ENCODE measurements at regions not wholly inside any gene's neighbourhood (a gene's known extent, or its start where the extent isn't known, plus 50 kb on each side); places are given as distances from the start of the nearest gene placed in this dataset.

DNA sequence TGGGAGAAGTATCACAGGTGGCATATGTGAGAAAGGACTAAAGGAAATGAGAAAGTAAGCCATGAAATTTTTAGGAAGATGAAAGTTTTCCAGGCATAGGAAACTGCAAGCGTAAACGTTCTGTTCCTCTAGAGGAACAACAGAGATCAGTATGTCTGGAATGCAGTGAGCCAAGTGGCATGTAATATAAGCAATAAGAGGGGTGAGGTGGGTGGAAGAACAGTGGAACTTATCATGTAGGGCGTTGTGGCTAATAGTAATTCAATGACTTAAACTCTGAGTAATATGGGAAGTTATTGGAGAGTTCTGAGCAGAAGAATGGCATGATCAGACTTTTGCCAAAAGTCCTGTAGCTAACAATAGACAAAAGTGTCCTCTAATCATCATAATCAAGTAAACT lies 902.9 kb downstream of the EPHA3 start:
- H3K27ac ChIP-seq (ENCODE audit: extremely low read depth, low read depth, low read length), result no peak overlapping the region
- ChIA-PET CTCF (interaction anchor here (0.6 kb wide), 1 partner anchor 669 kb away, joined by 5 read pairs; no protein-coding TSS in a partner anchor), POLR2A (no interaction called here)

DNA sequence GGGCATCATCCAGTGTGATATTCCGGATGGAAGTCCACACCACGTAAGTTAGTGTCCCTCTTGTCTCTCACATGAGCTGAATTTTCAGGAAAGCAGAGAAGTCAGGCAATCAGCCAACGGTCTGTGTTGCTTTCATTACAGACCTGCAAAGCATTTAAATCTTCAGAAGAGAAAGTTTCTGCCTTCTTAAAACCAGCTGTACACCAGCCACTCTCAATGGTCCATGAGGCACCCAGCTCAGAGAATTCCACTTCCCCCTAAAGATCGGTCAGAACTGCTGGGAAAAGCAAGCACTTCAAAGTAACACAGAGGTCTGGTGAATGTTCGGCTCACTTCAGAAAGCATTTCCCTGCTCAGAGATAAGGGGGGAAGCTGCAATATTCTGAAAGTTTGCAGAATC lies 903.7 kb downstream of the EPHA3 start:
- H3K4me1 ChIP-seq (ENCODE audit: control insufficient read depth, insufficient read depth, low read length), result no peaks in the 10 kb centered on the region
- no peak overlapping the region for H3K4me3 ChIP-seq (ENCODE audit: low read depth, low read length)
- H3K36me3 ChIP-seq (ENCODE audit: control insufficient read depth in 2 of 2, insufficient read depth in 1 of 2, low read length in 2 of 2), result no peaks in the 10 kb centered on the region
- TF ChIP-seq, protein P1, sequence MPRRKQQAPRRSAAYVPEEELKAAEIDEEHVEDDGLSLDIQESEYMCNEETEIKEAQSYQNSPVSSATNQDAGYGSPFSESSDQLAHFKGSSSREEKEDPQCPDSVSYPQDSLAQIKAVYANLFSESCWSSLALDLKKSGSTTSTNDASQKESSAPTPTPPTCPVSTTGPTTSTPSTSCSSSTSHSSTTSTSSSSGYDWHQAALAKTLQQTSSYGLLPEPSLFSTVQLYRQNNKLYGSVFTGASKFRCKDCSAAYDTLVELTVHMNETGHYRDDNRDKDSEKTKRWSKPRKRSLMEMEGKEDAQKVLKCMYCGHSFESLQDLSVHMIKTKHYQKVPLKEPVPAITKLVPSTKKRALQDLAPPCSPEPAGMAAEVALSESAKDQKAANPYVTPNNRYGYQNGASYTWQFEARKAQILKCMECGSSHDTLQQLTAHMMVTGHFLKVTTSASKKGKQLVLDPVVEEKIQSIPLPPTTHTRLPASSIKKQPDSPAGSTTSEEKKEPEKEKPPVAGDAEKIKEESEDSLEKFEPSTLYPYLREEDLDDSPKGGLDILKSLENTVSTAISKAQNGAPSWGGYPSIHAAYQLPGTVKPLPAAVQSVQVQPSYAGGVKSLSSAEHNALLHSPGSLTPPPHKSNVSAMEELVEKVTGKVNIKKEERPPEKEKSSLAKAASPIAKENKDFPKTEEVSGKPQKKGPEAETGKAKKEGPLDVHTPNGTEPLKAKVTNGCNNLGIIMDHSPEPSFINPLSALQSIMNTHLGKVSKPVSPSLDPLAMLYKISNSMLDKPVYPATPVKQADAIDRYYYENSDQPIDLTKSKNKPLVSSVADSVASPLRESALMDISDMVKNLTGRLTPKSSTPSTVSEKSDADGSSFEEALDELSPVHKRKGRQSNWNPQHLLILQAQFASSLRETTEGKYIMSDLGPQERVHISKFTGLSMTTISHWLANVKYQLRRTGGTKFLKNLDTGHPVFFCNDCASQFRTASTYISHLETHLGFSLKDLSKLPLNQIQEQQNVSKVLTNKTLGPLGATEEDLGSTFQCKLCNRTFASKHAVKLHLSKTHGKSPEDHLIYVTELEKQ (tag by site-specific recombination; IDR thresholded peaks at IDR 0.05; ENCODE audit: borderline replicate concordance), result no peak
- POLR2A ChIA-PET, result no interaction called here
- no peaks in the 10 kb centered on the region for H3K9me3 ChIP-seq (ENCODE audit: control insufficient read depth, insufficient read depth, low read depth, low read length)
- CTCF ChIA-PET, result no interaction called here
- no peak overlapping the region for H3K27ac ChIP-seq (ENCODE audit: extremely low read depth, low read depth, low read length)

More for the DNA sequence above, 902.9 kb downstream of the EPHA3 start:
- H3K4me1 ChIP-seq (ENCODE audit: control insufficient read depth, insufficient read depth, low read length), result no peaks in the 10 kb centered on the region
- TF ChIP-seq ZNF292 (tag by site-specific recombination; IDR thresholded peaks at IDR 0.05; ENCODE audit: borderline replicate concordance, low read depth), result no peak
- no peak overlapping the region for H3K4me3 ChIP-seq (ENCODE audit: low read depth, low read length)
- H3K36me3 ChIP-seq (ENCODE audit: control insufficient read depth in 2 of 2, insufficient read depth in 1 of 2, low read length in 2 of 2), result no peaks in the 10 kb centered on the region
- no peaks in the 10 kb centered on the region for H3K9me3 ChIP-seq (ENCODE audit: control insufficient read depth, insufficient read depth, low read depth, low read length)

DNA sequence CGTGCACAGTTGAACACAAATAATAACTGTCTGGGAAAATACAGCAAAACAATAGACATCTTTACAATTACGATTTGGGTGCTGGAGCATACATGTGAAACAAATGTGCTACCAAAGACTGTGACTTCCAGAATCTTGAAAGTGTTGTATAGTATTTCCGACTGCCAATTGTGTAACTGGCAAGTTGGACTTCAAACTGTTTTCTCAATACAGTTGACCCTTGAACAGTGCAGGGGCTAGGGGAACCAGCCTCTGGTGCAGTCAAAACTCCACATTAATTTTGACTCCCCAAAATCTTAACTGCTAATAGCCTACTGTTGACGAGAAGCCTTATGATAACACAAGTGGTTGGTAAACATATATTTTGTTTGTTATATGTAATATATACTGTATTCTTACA lies 904.2 kb downstream of the EPHA3 start:
- H3K4me1 ChIP-seq (ENCODE audit: control insufficient read depth, insufficient read depth, low read length), result no peaks in the 10 kb centered on the region
- no peak overlapping the region for H3K27ac ChIP-seq (ENCODE audit: extremely low read depth, low read depth, low read length)
- H3K9me3 ChIP-seq (ENCODE audit: control insufficient read depth, insufficient read depth, low read depth, low read length), result no peaks in the 10 kb centered on the region
- ChIA-PET POLR2A (no interaction called here), CTCF (no interaction called here)
- H3K4me3 ChIP-seq (ENCODE audit: low read depth, low read length), result no peak overlapping the region
- TF ChIP-seq ZNF610 (tag by site-specific recombination; IDR thresholded peaks at IDR 0.05; ENCODE audit: borderline replicate concordance) (no peak), ZNF555 (tag by site-specific recombination; conservative IDR thresholded peaks at IDR 0.05) (no peak), ZBTB1 (tag by site-specific recombination; IDR thresholded peaks at IDR 0.05) (no peak), ZNF785 (tag by site-specific recombination; IDR thresholded peaks at IDR 0.05) (no peak), ZNF184 (tag by site-specific recombination; IDR thresholded peaks at IDR 0.05) (no peak), WT1 (tag by site-specific recombination; IDR thresholded peaks at IDR 0.05) (no peak), HOXC10 (CRISPR knock-in tag; IDR thresholded peaks at IDR 0.05) (no peak), KLF8 (tag by site-specific recombination; IDR thresholded peaks at IDR 0.05) (no peak), ZNF175 (tag by site-specific recombination; IDR thresholded peaks at IDR 0.05) (no peak), ZNF664 (tag by site-specific recombination; IDR thresholded peaks at IDR 0.05) (no peak), ZNF239 (tag by site-specific recombination; IDR thresholded peaks at IDR 0.05) (no peak), ZNF138 (tag by site-specific recombination; IDR thresholded peaks at IDR 0.05; ENCODE audit: borderline replicate concordance) (no peak)
- TF ChIP-seq, protein P2, sequence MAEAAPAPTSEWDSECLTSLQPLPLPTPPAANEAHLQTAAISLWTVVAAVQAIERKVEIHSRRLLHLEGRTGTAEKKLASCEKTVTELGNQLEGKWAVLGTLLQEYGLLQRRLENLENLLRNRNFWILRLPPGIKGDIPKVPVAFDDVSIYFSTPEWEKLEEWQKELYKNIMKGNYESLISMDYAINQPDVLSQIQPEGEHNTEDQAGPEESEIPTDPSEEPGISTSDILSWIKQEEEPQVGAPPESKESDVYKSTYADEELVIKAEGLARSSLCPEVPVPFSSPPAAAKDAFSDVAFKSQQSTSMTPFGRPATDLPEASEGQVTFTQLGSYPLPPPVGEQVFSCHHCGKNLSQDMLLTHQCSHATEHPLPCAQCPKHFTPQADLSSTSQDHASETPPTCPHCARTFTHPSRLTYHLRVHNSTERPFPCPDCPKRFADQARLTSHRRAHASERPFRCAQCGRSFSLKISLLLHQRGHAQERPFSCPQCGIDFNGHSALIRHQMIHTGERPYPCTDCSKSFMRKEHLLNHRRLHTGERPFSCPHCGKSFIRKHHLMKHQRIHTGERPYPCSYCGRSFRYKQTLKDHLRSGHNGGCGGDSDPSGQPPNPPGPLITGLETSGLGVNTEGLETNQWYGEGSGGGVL (tag by site-specific recombination; IDR thresholded peaks at IDR 0.05), result no peak
- TF ChIP-seq, protein P3, sequence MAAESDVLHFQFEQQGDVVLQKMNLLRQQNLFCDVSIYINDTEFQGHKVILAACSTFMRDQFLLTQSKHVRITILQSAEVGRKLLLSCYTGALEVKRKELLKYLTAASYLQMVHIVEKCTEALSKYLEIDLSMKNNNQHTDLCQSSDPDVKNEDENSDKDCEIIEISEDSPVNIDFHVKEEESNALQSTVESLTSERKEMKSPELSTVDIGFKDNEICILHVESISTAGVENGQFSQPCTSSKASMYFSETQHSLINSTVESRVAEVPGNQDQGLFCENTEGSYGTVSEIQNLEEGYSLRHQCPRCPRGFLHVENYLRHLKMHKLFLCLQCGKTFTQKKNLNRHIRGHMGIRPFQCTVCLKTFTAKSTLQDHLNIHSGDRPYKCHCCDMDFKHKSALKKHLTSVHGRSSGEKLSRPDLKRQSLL (tag by site-specific recombination; IDR thresholded peaks at IDR 0.05), result no peak
- no peaks in the 10 kb centered on the region for H3K36me3 ChIP-seq (ENCODE audit: control insufficient read depth in 2 of 2, insufficient read depth in 1 of 2, low read length in 2 of 2)

All from HEK293 (cell line).